DMS153 treated with DMSO at 0.1 percent for 48 hours (cell line): ENCODE measurements at regions not wholly inside any gene's neighbourhood (a gene's known extent, or its start where the extent isn't known, plus 50 kb on each side); places are given as distances from the start of the nearest gene placed in this dataset.

ENCODE experiments used
- DNase-seq: peaks from one replicate; lab custom pipeline; 2025; ENCODE audit not compliant: unreplicated experiment; lab: John Stamatoyannopoulos, UW

DNA sequence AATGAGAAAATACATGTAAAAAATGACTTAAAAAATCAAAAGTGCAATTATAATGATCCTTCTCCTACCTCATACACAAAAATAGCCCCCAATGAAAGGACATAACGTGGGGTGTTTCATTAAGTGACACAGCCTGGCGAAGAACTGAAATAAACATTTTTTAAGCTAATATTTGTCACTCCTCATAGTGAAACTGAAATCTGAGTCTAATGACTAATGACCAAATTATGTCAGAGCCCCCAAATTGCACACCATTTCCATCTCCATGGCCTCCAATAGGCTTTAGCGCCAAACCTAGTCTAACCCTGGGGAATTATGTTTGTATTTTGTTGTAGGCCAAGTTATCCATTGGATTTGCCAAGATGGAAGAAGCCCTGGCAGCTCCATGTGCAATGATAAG, 119.1 kb downstream of the WT1 start:
- no peak for DNase-seq

DNA sequence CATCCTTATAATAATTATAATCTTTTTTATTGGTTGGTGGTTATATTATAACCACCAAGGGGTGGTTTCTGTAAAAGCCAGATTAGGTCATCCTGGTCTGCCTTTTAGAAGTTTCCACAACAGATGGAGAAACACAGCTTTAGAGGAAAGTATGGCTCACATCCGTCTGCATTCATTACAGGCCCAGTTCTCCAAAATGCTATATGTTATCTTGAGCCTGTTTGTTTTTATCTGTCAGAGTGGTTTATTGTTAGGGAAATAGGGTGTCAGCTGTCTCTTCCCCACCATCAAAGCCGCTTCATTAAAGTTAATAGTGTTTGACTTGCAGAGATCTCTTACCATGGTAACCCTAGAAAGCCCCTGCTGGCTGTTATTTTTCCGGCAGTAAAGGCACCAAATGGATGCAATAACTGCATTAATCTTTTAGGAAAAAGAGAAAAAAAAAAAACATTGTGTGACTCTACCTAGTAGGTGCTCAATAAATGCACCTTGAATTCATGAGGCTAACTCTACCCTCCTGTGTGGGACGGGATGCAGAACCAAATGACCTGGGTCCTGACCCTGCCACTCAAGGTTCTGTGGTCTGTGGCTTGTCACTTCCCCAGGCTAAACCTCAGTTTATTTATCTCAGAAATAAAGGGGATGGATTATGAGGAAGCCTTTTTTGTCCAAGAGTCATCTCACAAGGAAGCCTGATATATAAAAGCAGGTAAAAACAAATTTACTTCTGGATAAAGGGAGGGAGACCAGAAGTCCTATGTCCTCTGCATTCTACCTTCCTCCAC, 118.3 kb downstream of the WT1 start:
- DNase-seq, result no peak

GRCh38 chr11:32317643-32318042, 117.7 kb downstream of the WT1 start:
- DNase-seq, result no peak

DNA sequence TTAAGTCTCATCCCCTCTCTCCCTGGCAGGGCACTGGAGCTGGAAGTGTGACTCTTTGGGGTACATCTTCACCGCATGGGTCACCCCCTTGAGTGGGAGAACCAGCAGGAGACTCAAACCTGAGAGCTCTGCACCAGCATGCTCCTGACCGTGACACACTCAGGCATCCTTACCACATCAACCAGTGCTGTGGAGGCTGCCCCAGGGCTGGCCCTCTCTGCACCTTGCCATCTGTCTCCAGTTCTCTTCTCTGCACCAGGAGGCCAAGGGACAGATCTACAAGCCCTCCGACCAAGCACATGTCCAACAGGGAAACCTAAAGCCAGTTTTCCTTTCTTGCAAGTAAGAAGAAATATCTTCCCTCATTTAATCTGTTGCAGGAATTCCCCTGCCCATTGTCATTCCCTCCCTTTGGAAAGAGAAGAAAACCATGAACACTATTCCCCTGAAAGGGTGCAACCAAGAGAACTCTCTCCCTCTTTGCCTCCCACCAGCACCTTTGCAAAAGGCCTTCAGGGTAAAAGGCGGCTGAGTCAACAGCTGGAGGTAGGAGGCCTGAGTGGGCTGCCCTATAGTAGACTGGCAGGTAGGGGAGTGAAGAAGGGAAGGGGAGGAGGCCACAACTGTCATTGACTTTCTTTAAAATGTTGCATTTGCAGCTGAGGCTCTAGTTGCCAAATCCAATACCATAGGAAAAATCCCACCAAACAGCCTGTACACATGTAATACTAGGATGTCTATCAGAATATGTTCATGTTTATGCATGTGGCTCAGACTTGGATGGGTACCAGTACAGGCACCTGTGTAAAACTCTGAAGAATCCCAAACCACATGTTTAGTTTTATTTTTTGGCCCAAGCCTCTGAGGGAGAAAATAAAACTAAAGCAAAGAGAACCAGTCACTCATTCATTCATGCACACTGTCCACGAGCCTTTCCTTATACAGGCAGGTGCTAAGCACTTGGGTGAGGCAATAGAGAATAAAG, 117.0 kb downstream of the WT1 start:
- DNase-seq, result no peak

- DNase-seq, result no peak
These were observed 111.6 kb downstream of the WT1 start for GRCh38 chr11:32323814-32324130.

DNA sequence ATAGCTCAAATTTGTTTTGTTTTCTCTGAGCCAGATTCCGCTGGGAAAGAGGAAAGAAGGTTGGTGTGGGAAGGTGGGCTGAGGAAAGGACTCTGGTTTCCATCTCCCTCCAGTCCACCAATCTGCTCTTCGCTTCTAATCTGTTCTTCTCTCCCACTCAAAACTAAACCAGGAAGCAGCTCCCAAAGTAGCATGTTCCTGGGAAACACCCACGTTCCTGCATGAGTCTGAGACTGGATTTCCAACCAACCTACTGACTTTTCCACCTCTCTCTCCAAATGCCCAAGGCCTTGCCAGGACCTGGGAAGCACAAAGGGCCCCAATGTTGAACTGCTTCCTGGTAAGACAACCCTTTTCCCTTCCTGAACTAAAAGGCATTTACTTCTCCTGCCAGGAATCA, 110.2 kb downstream of the WT1 start:
- no peak for DNase-seq

GRCh38 chr11:32325725-32326124, 109.6 kb downstream of the WT1 start:
- no peak for DNase-seq

GRCh38 chr11:32326522-32326921, 108.8 kb downstream of the WT1 start:
- DNase-seq, result no peak

GRCh38 chr11:32328392-32328791, 106.9 kb downstream of the WT1 start:
- DNase-seq, result no peak

DNA sequence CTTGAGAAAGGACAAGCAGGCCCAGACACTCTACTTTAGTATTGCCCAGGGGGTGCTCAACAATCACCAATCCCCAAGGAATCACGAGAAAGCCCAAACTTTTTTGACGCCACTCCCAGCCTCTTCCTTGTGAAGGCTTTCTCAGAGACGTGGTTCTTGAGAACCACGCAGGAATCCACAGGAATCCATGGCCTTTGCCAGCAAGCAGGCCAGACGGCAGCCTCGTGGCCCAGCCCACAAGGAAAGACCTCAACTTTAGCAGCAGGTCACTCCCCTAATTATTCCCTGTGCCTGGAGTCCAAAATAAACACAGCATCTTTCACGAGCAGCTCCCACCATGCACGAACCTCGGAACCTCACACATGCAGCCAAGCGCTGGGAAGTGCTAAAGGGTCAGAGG, 104.2 kb downstream of the WT1 start:
- DNase-seq, result no peak

DNA sequence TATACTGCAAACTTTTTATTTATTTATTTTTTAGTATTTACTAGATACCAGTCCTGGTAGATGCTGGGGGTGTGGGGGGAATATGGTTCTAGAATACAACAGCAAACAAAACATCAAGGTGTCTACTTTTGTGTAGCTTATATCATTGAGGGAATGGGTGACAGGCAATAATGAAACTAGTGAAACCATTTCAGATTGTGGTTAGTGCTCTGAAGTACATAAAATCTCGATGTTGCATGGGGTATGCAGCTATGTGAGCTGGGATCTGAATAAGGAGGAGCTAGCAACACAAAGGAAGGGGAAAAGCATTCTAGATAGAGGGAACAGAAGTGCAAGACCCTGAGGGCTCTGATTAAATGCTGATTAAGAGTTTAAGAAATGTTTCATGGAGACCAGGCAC, 103.5 kb downstream of the WT1 start:
- no peak for DNase-seq

DNA sequence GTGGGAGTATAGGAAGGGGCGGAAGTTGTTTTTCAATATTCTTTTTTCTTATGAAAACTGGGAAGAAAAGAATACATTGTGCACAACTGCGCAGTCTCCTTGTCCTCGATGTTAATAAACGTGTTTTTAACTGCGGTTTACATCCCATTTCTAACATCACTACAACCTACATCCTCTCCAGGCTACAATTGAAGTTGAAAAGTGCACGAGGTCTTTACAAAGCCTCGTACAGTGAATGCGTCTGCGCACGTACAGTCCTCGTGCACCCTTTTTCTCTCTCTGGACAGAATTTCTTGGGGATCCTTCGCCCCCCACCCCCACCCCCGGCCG, 102.4 kb downstream of the WT1 start:
- DNase-seq, result no peak

- no peak for DNase-seq
These were observed 101.9 kb downstream of the WT1 start for GRCh38 chr11:32333320-32333991.

DNA sequence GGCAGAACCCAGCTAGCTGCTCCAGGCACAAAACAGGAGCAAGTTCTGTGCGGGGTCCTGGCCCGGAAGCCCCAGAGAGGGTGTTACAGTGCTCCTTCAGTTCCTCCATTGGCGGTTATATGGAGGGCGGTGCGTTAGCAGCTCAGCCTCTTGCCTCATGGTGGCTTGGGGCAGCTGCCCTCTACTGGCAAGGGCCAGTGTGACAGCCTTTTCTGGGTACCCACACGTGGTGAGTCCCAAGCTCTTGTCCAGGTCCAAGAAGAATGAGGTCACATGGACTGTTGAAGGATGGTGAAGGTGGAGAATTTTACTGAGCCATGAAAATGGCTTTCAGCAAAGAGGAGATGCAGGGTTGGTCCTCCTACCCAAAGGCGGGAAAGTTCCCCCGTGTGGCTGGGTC, 100.5 kb downstream of the WT1 start:
- no peak for DNase-seq
